HEK293 (cell line): ENCODE measurements at regions not wholly inside any gene's neighbourhood (a gene's known extent, or its start where the extent isn't known, plus 50 kb on each side); places are given as distances from the start of the nearest gene placed in this dataset.
"Not testable (repeated sequence)": the region's sequence is repeated elsewhere in the genome, so short reads cannot be mapped to it uniquely, and the experiment has no call there.

Experiments used
- CTCF ChIA-PET: fragments of 350-600 bp; formaldehyde crosslinking; extraction: SDS; loops from one replicate; lab custom pipeline; 2021; ENCODE audit warnings: antibody characterized with exemption; lab: Yijun Ruan, JAX
- POLR2A ChIA-PET: fragments of 300-600 bp; formaldehyde crosslinking; extraction: SDS; loops from one replicate; lab custom pipeline; 2020; ENCODE audit warnings: antibody characterized with exemption, inconsistent platforms; lab: Yijun Ruan, JAX
- H3K27ac ChIP-seq: fragments of 200-500 bp; sonication (Bioruptor generic); 2 replicates; pipeline ENCODE4 v1.5.1; 2014; ENCODE audit warnings: low read depth, low read length, control low read depth, inconsistent platforms; ENCODE audit errors: extremely low read depth
- H3K36me3 ChIP-seq, 2 experiments: fragments of 200-500 bp in 1 of 2; sonication (Bioruptor generic) in 1 of 2; 1 replicate in 1 of 2; 2 replicates in 1 of 2; pipeline ENCODE4 v1.5.1; 2014 to 2017; ENCODE audit warnings: inconsistent platforms in 2 of 2, low read length in 2 of 2; ENCODE audit not compliant: control insufficient read depth in 2 of 2, insufficient read depth in 1 of 2
- H3K4me1 ChIP-seq: fragments of 200-500 bp; sonication (Bioruptor generic); 2 replicates; pipeline ENCODE4 v1.5.1; 2014; ENCODE audit warnings: mild to moderate bottlenecking, low read length, inconsistent platforms; ENCODE audit not compliant: control insufficient read depth, insufficient read depth
- H3K4me3 ChIP-seq: 2 replicates; pipeline ENCODE4 v1.5.1; 2011; ENCODE audit warnings: low read depth, mild to moderate bottlenecking, control low read depth, low read length, moderate library complexity
- H3K9me3 ChIP-seq: fragments of 200-500 bp; sonication (Bioruptor generic); 2 replicates; pipeline ENCODE4 v1.5.1; 2014; ENCODE audit warnings: low read depth, low read length, inconsistent platforms; ENCODE audit not compliant: control insufficient read depth, insufficient read depth
- MEIS1 ChIP-seq: sonication (generic); formaldehyde crosslinking; IDR thresholded peaks from 2 replicates; pipeline ENCODE4 v1.8.1; 2022; ENCODE audit warnings: missing genetic modification reagents, mild to moderate bottlenecking, borderline replicate concordance
- OSR2 ChIP-seq: fragments of 450-650 bp; formaldehyde crosslinking; IDR thresholded peaks from 2 replicates; pipeline ENCODE4 v1.5.1; 2016; ENCODE audit warnings: missing biosample characterization, missing genetic modification characterization
- TRIM28 ChIP-seq: IDR thresholded peaks from 2 replicates; pipeline ENCODE4 v1.6.1; 2011; ENCODE audit warnings: low read length, control low read depth, borderline replicate concordance
- ZFP69B ChIP-seq: fragments of 450-650 bp; formaldehyde crosslinking; IDR thresholded peaks from 2 replicates; pipeline ENCODE4 v1.5.1; 2016; ENCODE audit warnings: missing biosample characterization, missing genetic modification characterization
- ZNF174 ChIP-seq: fragments of 450-650 bp; formaldehyde crosslinking; IDR thresholded peaks from 2 replicates; pipeline ENCODE4 v1.5.0; 2017; ENCODE audit warnings: missing biosample characterization, mild to moderate bottlenecking, missing genetic modification characterization
- ZNF19 ChIP-seq: fragments of 450-650 bp; formaldehyde crosslinking; IDR thresholded peaks from 2 replicates; pipeline ENCODE4; 2016; ENCODE audit warnings: missing biosample characterization, missing genetic modification characterization, low read depth
- ZNF248 ChIP-seq: fragments of 450-650 bp; formaldehyde crosslinking; IDR thresholded peaks from 2 replicates; pipeline ENCODE4 v1.5.1; 2017; ENCODE audit warnings: missing biosample characterization, missing genetic modification characterization
- ZNF416 ChIP-seq: fragments of 450-650 bp; formaldehyde crosslinking; IDR thresholded peaks from 2 replicates; pipeline ENCODE4 v1.5.1; 2016; ENCODE audit warnings: missing biosample characterization, missing genetic modification characterization
- ZNF555 ChIP-seq: fragments of 450-650 bp; formaldehyde crosslinking; conservative IDR thresholded peaks from 2 replicates; pipeline ENCODE4 v1.5.1; 2017; ENCODE audit warnings: missing biosample characterization, mild to moderate bottlenecking, missing genetic modification characterization, inconsistent platforms
- ZNF621 ChIP-seq: fragments of 450-650 bp; formaldehyde crosslinking; IDR thresholded peaks from 2 replicates; pipeline ENCODE4 v1.5.1; 2017; ENCODE audit warnings: missing biosample characterization, missing genetic modification characterization
- ZSCAN5A ChIP-seq: fragments of 450-650 bp; formaldehyde crosslinking; IDR thresholded peaks from 2 replicates; pipeline ENCODE4 v1.5.1; 2016; ENCODE audit warnings: missing biosample characterization, missing genetic modification characterization
- ZXDB ChIP-seq: fragments of 450-650 bp; formaldehyde crosslinking; IDR thresholded peaks from 2 replicates; pipeline ENCODE4 v1.5.1; 2016; ENCODE audit warnings: missing biosample characterization, missing genetic modification characterization
- TF ChIP-seq, protein P1 (sequence below): fragments of 450-650 bp; formaldehyde crosslinking; IDR thresholded peaks from 2 replicates; pipeline ENCODE4 v1.5.1; 2017; ENCODE audit warnings: missing biosample characterization, missing genetic modification characterization
- TF ChIP-seq, protein P2 (sequence below): fragments of 450-650 bp; formaldehyde crosslinking; IDR thresholded peaks from 2 replicates; pipeline ENCODE4 v1.5.1; 2016; ENCODE audit warnings: missing biosample characterization, missing genetic modification characterization

DNA sequence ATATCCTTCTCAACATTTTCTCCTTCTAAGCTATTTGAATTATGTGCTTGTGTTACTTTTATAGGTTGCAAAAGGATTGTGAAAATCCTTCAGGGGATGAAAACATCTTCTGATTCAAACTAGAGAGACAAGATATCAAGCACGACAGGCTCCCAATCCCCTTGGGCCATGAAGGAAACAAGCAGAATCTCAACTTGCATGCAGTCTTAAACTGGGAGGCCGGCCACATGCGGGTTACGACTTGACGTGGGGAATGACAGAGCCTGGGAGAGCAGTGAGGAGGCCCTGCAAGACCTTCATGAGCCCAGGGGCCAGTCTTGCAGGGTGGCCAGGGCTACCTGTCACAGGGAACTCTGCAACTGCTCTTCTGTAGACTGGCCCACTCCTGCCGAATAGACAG lies 94.4 kb downstream of the SCN11A start:
- POLR2A ChIA-PET = no interaction called here
- TF ChIP-seq, protein P1, sequence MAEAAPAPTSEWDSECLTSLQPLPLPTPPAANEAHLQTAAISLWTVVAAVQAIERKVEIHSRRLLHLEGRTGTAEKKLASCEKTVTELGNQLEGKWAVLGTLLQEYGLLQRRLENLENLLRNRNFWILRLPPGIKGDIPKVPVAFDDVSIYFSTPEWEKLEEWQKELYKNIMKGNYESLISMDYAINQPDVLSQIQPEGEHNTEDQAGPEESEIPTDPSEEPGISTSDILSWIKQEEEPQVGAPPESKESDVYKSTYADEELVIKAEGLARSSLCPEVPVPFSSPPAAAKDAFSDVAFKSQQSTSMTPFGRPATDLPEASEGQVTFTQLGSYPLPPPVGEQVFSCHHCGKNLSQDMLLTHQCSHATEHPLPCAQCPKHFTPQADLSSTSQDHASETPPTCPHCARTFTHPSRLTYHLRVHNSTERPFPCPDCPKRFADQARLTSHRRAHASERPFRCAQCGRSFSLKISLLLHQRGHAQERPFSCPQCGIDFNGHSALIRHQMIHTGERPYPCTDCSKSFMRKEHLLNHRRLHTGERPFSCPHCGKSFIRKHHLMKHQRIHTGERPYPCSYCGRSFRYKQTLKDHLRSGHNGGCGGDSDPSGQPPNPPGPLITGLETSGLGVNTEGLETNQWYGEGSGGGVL (tag by site-specific recombination) = no peak
- no peak for TF ChIP-seq OSR2 (tag by site-specific recombination)
- no peak for TF ChIP-seq TRIM28
- no peak for TF ChIP-seq ZFP69B (tag by site-specific recombination)
- TF ChIP-seq ZNF416 (tag by site-specific recombination) = no peak
- no peak for TF ChIP-seq MEIS1 (CRISPR knock-in tag)

GRCh38 chr3:38952721-38953120 lies 99.0 kb downstream of the SCN11A start:
- no peaks in the 10 kb centered on the region for H3K9me3 ChIP-seq
- H3K36me3 ChIP-seq = no peaks in the 10 kb centered on the region
- POLR2A ChIA-PET = no interaction called here
- TF ChIP-seq ZNF621 = no peak
- no peak for TF ChIP-seq ZNF555
- no peak for TF ChIP-seq ZXDB
- TF ChIP-seq ZNF19 (tag by site-specific recombination) = no peak
- TF ChIP-seq ZNF174 (tag by site-specific recombination) = no peak
- TF ChIP-seq, all 188 proteins: peak for 0
- CTCF ChIA-PET = interaction anchor here (1.0 kb wide), 1 partner anchor 8 kb away, joined by 3 read pairs; no protein-coding TSS in a partner anchor
- Histone ChIP-seq H3K4me1 (no peaks in the 10 kb centered on the region), H3K4me3 (no peak overlapping the region), H3K27ac (no peak overlapping the region)

More for the DNA sequence above, 94.4 kb downstream of the SCN11A start:
- Histone ChIP-seq H3K27ac (no peak overlapping the region), H3K4me3 (no peak overlapping the region), H3K4me1 (no peaks in the 10 kb centered on the region), H3K36me3 (no peaks in the 10 kb centered on the region), H3K9me3 (no peaks in the 10 kb centered on the region)
- CTCF ChIA-PET = interaction anchor here (1.0 to 1.4 kb wide), 2 partner anchors 12 to 43 kb away, joined by 3 read pairs; no protein-coding TSS in a partner anchor

DNA sequence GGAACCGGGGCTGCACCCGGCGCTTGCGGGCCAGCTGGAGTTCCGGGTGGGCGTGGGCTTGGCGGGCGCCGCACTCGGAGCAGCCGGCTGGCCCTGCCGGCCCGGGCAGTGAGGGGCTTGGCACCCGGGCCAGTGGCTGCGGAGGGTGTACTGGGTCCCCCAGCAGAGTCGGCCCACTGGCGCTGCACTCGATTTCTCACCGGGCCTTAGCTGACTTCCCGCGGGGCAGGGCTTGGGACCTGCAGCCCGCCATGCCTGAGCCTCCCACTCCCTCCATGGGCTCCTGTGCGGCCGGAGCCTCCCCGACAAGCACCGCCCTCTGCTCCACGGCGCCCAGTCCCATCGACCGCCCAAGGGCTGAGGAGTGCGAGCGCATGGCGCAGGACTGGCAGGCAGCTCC lies 100.6 kb downstream of the SCN11A start:
- H3K36me3 ChIP-seq, H3K9me3 ChIP-seq, POLR2A ChIA-PET, H3K27ac ChIP-seq, H3K4me1 ChIP-seq, CTCF ChIA-PET, H3K4me3 ChIP-seq: not testable (repeated sequence)

DNA sequence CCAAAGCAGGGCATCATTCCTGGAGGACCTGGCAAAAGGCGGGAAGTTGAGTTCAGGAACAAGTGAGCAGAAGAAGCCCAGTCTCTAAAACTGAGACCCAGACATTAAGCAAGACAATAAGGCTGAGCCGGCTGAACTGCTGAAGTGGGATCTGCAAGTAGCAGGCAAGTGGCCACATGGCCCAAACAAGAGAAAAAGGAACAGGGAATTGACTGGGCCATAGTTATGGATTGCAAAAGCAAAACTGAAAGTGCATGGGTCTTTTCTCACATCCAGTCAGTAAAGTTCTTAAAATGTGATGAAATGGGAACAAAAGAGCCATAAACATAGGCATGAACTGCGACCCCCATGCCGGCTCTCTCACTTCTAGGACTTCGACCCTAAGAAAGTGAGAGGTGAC lies 101.2 kb downstream of the SCN11A start:
- no peaks in the 10 kb centered on the region for H3K4me1 ChIP-seq
- no peak overlapping the region for H3K4me3 ChIP-seq
- no peak overlapping the region for H3K27ac ChIP-seq
- ChIA-PET CTCF (no interaction called here), POLR2A (no interaction called here)
- H3K36me3 ChIP-seq = no peaks in the 10 kb centered on the region
- TF ChIP-seq, protein P2, sequence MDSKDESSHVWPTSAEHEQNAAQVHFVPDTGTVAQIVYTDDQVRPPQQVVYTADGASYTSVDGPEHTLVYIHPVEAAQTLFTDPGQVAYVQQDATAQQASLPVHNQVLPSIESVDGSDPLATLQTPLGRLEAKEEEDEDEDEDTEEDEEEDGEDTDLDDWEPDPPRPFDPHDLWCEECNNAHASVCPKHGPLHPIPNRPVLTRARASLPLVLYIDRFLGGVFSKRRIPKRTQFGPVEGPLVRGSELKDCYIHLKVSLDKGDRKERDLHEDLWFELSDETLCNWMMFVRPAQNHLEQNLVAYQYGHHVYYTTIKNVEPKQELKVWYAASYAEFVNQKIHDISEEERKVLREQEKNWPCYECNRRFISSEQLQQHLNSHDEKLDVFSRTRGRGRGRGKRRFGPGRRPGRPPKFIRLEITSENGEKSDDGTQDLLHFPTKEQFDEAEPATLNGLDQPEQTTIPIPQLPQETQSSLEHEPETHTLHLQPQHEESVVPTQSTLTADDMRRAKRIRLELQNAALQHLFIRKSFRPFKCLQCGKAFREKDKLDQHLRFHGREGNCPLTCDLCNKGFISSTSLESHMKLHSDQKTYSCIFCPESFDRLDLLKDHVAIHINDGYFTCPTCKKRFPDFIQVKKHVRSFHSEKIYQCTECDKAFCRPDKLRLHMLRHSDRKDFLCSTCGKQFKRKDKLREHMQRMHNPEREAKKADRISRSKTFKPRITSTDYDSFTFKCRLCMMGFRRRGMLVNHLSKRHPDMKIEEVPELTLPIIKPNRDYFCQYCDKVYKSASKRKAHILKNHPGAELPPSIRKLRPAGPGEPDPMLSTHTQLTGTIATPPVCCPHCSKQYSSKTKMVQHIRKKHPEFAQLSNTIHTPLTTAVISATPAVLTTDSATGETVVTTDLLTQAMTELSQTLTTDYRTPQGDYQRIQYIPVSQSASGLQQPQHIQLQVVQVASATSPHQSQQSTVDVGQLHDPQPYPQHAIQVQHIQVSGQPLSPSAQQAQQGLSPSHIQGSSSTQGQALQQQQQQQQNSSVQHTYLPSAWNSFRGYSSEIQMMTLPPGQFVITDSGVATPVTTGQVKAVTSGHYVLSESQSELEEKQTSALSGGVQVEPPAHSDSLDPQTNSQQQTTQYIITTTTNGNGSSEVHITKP = no peak
- TF ChIP-seq ZNF248 (tag by site-specific recombination) = no peak
- no peak for TF ChIP-seq ZSCAN5A (tag by site-specific recombination)
- H3K9me3 ChIP-seq = no peaks in the 10 kb centered on the region
